GM19238 (cell line): ENCODE measurements at regions not wholly inside any gene's neighbourhood (a gene's known extent, or its start where the extent isn't known, plus 50 kb on each side); places are given as distances from the start of the nearest gene placed in this dataset.
"Not testable (repeated sequence)": the region's sequence is repeated elsewhere in the genome, so short reads cannot be mapped to it uniquely, and the experiment has no call there.

Experiments
- DNase-seq: peaks from one replicate; pipeline ENCODE4 v3.0.0; 2011; ENCODE audit warnings: low spot score; ENCODE audit not compliant: insufficient read length

GRCh38 chr1:59195151-59195550 lies 101.7 kb upstream of the FGGY start:
- DNase-seq, result no peak

- no peak for DNase-seq
These were observed 98.3 kb upstream of the FGGY start for GRCh38 chr1:59198564-59198963.

- no peak for DNase-seq
These were observed 97.7 kb upstream of the FGGY start for GRCh38 chr1:59199147-59199546.

GRCh38 chr1:59199719-59200376 lies 97.0 kb upstream of the FGGY start:
- DNase-seq, result no peak

- no peak for DNase-seq
These were observed 95.6 kb upstream of the FGGY start for GRCh38 chr1:59201341-59201740.

- DNase-seq, result no peak
These were observed 94.4 kb upstream of the FGGY start for GRCh38 chr1:59202455-59202854.

- DNase-seq, result no peak
These were observed 92.9 kb upstream of the FGGY start for GRCh38 chr1:59204001-59204400.

- DNase-seq, result not testable (repeated sequence)
These were observed 90.3 kb upstream of the FGGY start for GRCh38 chr1:59206616-59207015.

GRCh38 chr1:59210430-59210829 lies 86.5 kb upstream of the FGGY start:
- DNase-seq, result not testable (repeated sequence)

GRCh38 chr1:59212706-59213105 lies 84.2 kb upstream of the FGGY start:
- DNase-seq, result no peak

- DNase-seq, result no peak
These were observed 82.4 kb upstream of the FGGY start for GRCh38 chr1:59214248-59215208.

GRCh38 chr1:59215766-59216291 lies 81.1 kb upstream of the FGGY start:
- DNase-seq, result no peak

- DNase-seq, result not testable (repeated sequence)
These were observed 79.5 kb upstream of the FGGY start for GRCh38 chr1:59217439-59217838.

- no peak for DNase-seq
These were observed 78.2 kb upstream of the FGGY start for GRCh38 chr1:59218521-59219236.

GRCh38 chr1:59219916-59220315 lies 77.0 kb upstream of the FGGY start:
- DNase-seq, result no peak

- DNase-seq, result no peak
These were observed 76.5 kb upstream of the FGGY start for GRCh38 chr1:59220356-59220755.

GRCh38 chr1:59223198-59223597 lies 73.7 kb upstream of the FGGY start:
- DNase-seq, result no peak

GRCh38 chr1:59223989-59224634 lies 72.8 kb upstream of the FGGY start:
- DNase-seq, result no peak

GRCh38 chr1:59225594-59226316 lies 71.1 kb upstream of the FGGY start:
- no peak for DNase-seq

- DNase-seq, result no peak
These were observed 67.8 kb upstream of the FGGY start for GRCh38 chr1:59229138-59229537.

- no peak for DNase-seq
These were observed 66.3 kb upstream of the FGGY start for GRCh38 chr1:59230622-59231021.
